Kidney capillary endothelial cell (primary cell): ENCODE measurements at regions not wholly inside any gene's neighbourhood (a gene's known extent, or its start where the extent isn't known, plus 50 kb on each side); places are given as distances from the start of the nearest gene placed in this dataset.
"Not testable (repeated sequence)": the region's sequence is repeated elsewhere in the genome, so short reads cannot be mapped to it uniquely, and the experiment has no call there.

Experiments
- DNase-seq: peaks from one replicate; pipeline ENCODE4 v3.0.0-alpha.2; 2018; ENCODE audit warnings: low spot score

DNA sequence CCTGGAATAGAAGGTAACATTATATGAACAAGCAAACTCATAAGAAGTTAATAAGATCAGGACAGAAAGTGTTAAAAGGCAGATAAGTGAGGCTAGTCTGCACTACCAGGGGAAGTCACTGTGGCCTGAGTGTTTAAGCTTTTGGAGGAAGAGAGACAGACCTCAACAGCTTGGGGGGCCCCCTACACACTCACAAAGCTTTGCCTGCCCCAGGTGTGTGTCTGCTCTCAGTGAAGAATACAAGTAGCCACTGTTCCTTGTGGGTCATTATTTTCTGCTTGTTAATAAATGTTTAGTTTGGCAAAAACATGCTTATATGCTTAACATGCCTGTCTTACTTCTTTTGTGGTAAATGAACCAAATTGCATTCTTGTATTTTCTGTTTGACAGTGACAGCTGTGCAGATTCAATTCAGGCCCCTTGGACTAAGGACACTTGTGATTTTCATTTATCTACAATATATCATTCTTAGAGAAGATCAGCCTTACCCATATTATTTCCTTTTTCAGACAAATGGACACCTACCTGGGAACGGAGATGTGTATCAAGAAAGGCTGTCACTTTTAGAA is 50.7 kb upstream of the C12orf71 start:
- no peak for DNase-seq

GRCh38 chr12:27140478-27140969 is 58.1 kb upstream of the C12orf71 start:
- DNase-seq, result no peak

- peak; percentile 77 for DNase-seq
Observed at GRCh38 chr12:27142101-27142721, 59.8 kb upstream of the C12orf71 start.

DNA sequence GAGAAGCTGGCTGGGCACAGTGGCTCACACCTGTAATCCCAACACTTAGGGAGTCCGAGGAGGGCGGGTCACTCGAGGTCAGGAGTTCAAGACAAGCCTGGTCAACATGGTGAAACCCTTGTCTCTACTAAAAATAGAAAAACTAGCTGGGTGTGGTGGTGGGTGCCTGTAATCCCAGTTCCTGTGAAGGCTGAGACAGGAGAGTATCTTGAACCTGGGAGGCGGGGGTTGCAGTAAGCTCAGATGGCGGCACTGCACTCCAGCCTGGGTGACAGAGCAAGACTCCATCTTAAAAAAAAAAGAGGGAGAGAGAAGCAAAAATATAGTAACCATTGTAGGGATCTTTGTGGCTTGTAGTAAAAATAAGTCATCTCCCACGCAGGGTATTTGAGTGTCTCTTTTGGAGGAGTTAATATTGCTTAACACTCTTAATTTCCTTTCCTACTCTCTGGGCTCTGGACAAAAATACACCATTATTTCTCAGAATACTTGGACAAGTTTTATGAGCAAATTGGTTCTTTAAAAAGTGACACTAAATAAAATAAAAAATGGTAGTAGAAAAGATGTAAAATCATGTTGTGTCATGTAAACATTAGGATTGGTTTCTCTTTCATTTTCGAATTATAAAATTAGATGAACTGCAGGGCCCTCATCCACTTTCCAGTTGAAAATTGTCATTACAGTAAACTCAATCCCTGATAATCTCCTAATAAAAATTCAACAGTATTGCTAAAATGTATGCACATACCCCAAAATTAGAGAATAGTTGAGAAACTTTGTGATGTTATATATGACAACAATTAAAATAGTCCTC is 61.1 kb upstream of the C12orf71 start:
- DNase-seq, result no peak

DNA sequence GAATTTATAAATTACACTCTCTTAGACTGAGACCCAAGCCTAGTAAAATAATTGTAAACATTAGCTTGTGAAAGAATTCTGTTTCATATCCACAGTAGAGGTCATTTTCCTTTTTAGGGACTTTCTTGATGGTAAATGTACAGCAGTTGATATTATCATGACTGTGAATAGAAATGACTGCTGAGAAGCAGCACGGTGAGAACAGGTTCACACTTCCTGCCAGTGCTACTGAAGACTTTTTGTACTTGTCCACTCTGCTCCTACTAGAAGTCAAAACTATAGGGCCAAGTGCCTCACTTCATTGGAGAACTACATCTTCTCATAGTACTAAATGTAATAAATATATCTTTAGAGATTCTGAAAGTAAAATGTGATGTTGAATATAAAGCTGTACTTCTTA is 63.3 kb upstream of the C12orf71 start:
- not testable (repeated sequence) for DNase-seq

- DNase-seq, result no peak
Observed at GRCh38 chr12:27148373-27148772, 66.0 kb upstream of the C12orf71 start.

- no peak for DNase-seq
Observed at GRCh38 chr12:27148791-27149190, 66.4 kb upstream of the C12orf71 start.

GRCh38 chr12:27151479-27151878 is 69.1 kb upstream of the C12orf71 start:
- no peak for DNase-seq

DNA sequence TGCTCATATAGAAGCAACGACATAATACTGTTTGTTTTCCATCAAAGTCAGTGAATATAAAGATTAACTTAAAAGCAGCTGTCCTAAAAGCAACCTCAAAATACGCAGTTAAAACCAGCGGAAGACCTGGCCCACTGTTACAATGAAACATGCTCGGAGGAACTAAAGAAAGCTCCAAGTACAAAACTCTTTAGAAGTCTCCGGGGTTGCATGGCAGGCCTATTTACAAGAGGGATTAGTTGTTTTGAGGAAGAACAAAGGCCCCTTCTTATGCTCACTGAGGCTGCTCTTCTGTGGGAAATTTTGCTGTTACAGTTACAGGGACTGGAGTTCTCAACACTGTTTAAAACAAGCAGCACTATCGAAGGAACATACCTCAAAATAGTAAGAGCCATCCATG is 75.9 kb upstream of the C12orf71 start:
- DNase-seq, result no peak

- no peak for DNase-seq
Observed at GRCh38 chr12:27161458-27162228, 79.3 kb upstream of the C12orf71 start.

DNA sequence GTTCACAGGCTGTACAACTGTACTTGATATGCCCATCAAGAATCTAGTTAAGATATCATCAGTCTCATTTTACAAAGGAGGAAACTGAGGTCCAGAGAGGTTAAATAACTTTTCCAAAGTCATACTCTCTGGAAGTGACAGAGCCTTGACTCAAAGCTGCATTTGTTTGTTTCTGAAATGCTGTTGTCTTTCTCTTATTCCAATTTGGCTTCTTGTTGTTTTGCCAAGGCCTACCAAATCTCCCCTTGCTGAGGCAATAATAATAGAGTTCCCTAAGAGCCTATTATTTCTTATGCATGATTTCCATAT is 79.8 kb upstream of the C12orf71 start:
- no peak for DNase-seq

DNA sequence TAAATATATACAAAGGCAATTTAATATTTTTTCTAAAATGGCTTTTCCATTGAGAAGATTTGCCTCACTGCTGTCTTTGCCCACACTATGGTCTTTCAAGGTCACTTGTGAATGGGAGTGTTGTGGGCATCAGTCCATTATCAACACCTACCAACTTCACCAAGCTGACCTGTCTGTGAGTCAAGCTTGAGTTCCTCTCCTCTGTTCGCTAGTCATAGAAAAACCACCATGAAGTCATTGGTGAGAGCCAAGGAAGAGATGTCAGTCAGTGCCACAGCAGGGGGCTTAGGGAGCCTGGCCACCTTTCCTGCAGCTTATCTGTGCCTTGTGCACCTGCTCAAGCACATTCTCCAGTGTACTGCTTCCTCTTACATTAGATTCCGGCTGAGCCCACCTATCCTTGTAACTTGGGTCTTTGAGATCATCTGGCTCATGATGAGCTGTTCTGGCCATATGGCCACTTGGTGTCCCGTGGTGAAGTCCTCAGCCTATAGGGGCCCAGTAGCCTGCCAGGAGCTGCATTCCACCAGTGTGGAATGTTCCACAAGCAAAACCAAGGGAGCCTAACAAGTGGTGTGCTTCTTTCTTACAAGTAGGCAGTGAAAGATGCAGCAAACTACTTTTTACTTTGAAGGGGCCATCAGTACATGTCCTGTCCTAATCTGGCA is 80.8 kb upstream of the C12orf71 start:
- no peak for DNase-seq

DNA sequence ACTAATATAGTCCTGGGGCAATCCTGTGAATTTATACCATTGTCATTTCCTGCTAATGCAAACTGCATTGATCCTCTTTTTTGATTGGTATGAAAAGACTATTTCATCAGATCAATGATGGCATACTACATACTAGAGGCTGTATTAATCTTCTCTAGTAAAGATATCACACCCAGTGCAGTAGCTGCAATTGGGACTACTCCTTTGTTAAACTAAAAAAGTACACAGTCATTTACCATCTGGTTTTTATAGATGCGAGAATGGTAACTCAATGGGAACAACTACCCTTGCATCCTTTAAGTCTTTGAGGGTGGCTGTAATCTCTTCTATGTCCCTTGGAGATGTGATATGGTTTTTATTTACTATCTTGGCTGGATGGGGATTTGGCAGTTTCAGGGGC is 80.2 kb upstream of the STK38L start:
- no peak for DNase-seq

DNA sequence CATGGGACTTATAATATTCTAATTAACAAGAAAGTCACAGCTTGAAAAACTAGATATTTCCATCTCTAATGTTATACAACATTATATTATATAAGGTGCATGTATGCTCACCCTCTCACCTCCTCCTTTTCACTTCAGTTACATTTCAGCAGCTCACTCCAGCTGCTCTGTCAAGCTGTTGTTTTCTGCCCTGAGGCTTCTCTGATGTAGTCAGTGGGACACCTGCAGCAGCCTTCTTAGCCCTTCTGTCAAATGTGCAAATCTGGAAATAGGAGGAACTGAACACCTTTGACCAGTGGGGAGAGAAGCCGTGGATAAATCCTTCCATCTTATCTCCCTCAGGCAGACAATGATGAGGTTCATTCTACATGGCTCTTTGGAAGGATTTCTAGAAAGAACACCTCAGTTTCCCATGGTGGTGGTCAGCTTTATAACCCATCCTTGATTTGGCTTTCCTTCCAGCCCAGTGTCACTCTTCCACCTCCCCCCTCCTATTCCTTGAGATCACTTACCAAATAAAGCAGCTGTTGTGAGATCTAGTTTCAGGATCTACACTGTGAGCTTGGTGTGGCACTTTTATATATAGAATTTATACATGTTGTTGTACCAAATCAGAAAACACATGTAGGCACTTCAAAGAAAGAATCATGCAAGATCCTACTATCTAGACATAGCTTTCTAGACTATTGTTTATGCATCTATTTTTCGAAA is 79.6 kb upstream of the STK38L start:
- DNase-seq, result no peak

DNA sequence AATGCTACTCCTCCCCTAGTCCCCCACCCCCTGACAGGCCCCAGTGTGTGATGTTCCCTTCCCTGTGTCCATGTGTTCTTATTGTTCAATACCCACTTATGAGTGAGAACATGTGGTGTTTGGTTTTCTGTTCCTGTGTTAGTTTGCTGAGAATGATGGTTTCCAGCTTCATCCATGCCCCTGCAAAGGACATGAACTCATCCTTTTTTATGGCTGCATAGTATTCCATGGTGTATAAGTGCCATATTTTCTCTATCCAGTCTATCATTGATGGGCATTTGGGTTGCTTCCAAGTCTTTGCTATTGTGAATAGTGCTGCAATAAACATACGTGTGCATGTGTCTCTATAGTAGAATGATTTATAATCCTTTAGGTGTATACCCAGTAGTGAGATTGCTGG is 78.1 kb upstream of the STK38L start:
- DNase-seq, result not testable (repeated sequence)

- DNase-seq, result not testable (repeated sequence)
Observed at GRCh38 chr12:27171494-27171893, 72.6 kb upstream of the STK38L start.

DNA sequence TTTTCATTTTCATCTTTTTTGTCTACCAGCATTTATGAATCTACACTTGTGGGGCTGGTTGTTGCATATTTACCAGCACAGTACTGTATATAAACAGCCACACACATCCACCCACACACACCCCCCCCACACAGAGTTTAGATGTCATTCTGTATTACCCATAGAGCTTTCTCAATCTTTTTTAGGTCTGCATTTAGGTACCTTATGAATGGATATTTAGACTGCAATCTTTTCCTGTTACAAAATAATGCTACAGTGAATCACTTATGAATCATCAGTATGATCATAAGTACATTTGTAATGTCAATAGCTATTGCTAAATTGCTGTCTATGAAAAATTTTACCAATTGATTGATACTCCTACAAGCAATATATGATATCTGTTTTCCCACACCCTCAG is 67.3 kb upstream of the STK38L start:
- peak; percentile 60 for DNase-seq

- peak; percentile 40 for DNase-seq
Observed at GRCh38 chr12:27177706-27178105, 66.4 kb upstream of the STK38L start.

GRCh38 chr12:27178255-27178654 is 65.8 kb upstream of the STK38L start:
- no peak for DNase-seq

DNA sequence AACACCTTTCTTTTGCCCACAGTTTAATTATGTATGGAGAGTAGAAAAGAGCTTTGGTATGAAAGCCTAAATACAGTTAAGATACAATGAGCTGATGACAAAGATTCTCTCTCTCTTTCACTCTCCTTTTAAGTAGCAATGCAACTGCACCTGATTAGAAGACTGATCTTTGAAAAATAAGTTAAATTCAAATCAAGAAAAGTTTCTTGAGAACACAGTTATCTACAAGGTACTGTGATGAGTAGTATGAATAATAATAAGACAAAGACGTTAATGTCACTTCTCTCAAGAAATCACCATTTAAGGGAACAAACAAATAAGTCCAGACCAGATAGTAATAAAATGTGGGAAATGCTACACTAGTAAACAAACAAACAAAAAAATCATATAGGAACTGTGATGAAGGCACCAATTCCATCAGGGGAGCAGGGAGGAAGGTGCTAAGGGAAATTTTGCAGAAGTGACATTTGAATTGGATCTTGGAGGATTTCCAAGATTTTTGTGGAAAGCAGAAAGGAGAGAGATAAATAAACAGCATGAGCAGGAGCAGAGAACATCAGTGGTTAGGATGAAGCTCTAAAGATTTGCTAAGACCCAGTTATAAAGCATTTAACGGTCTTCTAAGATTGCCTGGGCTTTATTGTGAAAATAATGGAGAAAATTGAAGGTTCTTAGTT is 65.2 kb upstream of the STK38L start:
- DNase-seq, result no peak
